Loucy (cell line): ENCODE measurements at regions not wholly inside any gene's neighbourhood (a gene's known extent, or its start where the extent isn't known, plus 50 kb on each side); places are given as distances from the start of the nearest gene placed in this dataset.
"Not testable (repeated sequence)": the region's sequence is repeated elsewhere in the genome, so short reads cannot be mapped to it uniquely, and the experiment has no call there.

ENCODE experiments used
- H2AFZ ChIP-seq: fragments of 200-600 bp; sonication (generic); 2 replicates; pipeline ENCODE4 v1.6.0; 2016; ENCODE audit warnings: antibody characterized with exemption, mild to moderate bottlenecking, low read length, moderate library complexity
- H3F3A ChIP-seq: fragments of 200-600 bp; 2 replicates; pipeline ENCODE4 v1.6.0; 2016; ENCODE audit warnings: antibody characterized with exemption, low read depth, mild to moderate bottlenecking
- H3K27me3 ChIP-seq: fragments of 200-600 bp; sonication (generic); 2 replicates; pipeline ENCODE4 v1.6.1; 2014; ENCODE audit warnings: low read length, mild to moderate bottlenecking; ENCODE audit not compliant: insufficient read depth, poor library complexity, severe bottlenecking
- H3K36me3 ChIP-seq: fragments of 200-600 bp; sonication (generic); 2 replicates; pipeline ENCODE4 v1.6.1; 2016; ENCODE audit warnings: low read length; ENCODE audit not compliant: insufficient read depth
- H3K4me1 ChIP-seq: fragments of 200-600 bp; sonication (generic); 2 replicates; pipeline ENCODE4 v1.5.1; 2014; ENCODE audit warnings: low read length, mild to moderate bottlenecking; ENCODE audit not compliant: insufficient read depth, poor library complexity, severe bottlenecking
- H3K4me2 ChIP-seq: fragments of 200-600 bp; sonication (generic); 2 replicates; pipeline ENCODE4 v1.6.0; 2014; ENCODE audit warnings: antibody characterized with exemption, low read length, low read depth, mild to moderate bottlenecking; ENCODE audit not compliant: poor library complexity, severe bottlenecking
- H3K4me3 ChIP-seq: fragments of 200-600 bp; sonication (generic); 2 replicates; pipeline ENCODE4 v1.5.1; 2014; ENCODE audit warnings: low read length, mild to moderate bottlenecking, mixed read lengths; ENCODE audit not compliant: poor library complexity, severe bottlenecking
- H3K79me2 ChIP-seq: fragments of 200-600 bp; sonication (generic); 2 replicates; pipeline ENCODE4 v1.6.1; 2014; ENCODE audit warnings: low read length; ENCODE audit not compliant: insufficient read depth
- H3K9ac ChIP-seq: fragments of 200-600 bp; sonication (generic); 2 replicates; pipeline ENCODE4 v1.6.0; 2014; ENCODE audit warnings: mild to moderate bottlenecking, low read depth, low read length, moderate library complexity; ENCODE audit not compliant: poor library complexity, severe bottlenecking
- H3K9me2 ChIP-seq: fragments of 200-600 bp; sonication (generic); replicated peaks from 2 replicates; pipeline ENCODE4 v1.6.1; 2016; ENCODE audit warnings: low read depth, low read length, mixed read lengths
- H3K9me3 ChIP-seq: fragments of 200-600 bp; sonication (generic); 2 replicates; pipeline ENCODE4 v1.6.1; 2014; ENCODE audit warnings: mild to moderate bottlenecking, antibody characterized with exemption, low read length, low read depth; ENCODE audit not compliant: insufficient read depth
- H4K20me1 ChIP-seq: fragments of 200-600 bp; sonication (generic); 2 replicates; pipeline ENCODE4 v1.6.0; 2014; ENCODE audit warnings: antibody characterized with exemption, low read length, mild to moderate bottlenecking; ENCODE audit not compliant: insufficient read depth, poor library complexity, severe bottlenecking

DNA sequence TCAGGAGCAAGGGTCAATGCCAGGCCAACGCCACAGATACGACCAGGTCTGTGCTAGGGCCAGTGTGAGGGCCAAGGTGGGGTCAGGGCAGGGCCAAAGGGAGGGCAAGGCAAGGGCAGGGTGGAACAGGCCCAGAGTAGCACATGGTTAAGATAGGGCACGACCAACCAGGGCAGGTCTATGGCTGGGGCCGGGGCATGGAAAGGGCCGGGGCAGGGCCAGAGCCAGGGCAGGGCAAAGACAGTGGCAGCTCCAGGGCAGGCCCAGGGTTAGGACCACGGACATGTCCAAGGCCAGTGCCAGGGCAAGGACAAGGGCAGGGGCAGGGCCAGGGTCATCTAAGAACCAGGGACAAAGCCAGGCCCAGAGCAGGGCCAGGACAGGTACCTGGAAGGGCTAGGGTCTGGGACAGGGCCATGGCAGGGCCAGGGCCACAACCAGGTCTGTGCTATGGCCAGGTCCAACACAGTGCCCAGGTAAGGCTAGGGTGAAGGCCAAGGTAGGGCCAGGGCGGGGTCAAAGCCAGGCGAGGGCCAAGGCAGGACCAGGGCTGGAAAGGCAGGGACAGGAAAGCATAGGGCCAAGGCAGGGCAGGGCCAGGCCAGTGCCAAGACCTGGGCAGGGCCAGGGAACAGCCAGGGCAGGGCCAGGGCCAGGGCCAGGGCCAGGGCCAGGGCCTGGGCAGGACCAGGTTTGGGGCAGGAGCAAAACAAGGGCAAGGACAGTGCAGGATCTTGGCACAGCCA lies 404.7 kb downstream of the ZNF33B start:
- not testable (repeated sequence) for H3K4me3 ChIP-seq, H3F3A ChIP-seq, H3K27me3 ChIP-seq, H3K36me3 ChIP-seq, H3K9ac ChIP-seq, H3K9me2 ChIP-seq, H3K79me2 ChIP-seq, H4K20me1 ChIP-seq, H3K4me1 ChIP-seq, H2AFZ ChIP-seq, H3K9me3 ChIP-seq, H3K4me2 ChIP-seq

DNA sequence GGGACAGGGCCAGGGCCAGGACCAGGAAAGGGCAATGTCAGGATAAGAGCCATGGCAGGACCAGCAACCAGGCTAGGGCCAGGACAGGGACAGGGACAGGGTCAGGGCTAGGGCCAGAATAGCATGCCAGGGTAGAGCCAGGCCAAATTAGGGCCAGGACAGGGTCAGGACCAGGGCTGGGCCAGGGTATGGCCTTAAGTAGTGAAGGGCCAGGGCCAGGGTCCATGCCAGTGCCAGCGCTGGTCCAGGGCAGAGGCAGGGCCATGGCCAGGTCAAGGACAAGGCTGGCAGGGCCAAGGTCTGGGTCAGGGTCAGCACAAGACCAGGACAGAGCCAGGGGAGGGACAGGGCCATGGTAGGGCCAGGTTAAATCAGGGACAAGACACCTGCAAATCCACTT lies 405.4 kb downstream of the ZNF33B start:
- not testable (repeated sequence) for H3K9ac ChIP-seq, H2AFZ ChIP-seq, H3K27me3 ChIP-seq, H3K9me3 ChIP-seq, H3K4me1 ChIP-seq, H3K4me2 ChIP-seq, H3K4me3 ChIP-seq, H3K36me3 ChIP-seq, H3K79me2 ChIP-seq, H3F3A ChIP-seq, H4K20me1 ChIP-seq, H3K9me2 ChIP-seq

DNA sequence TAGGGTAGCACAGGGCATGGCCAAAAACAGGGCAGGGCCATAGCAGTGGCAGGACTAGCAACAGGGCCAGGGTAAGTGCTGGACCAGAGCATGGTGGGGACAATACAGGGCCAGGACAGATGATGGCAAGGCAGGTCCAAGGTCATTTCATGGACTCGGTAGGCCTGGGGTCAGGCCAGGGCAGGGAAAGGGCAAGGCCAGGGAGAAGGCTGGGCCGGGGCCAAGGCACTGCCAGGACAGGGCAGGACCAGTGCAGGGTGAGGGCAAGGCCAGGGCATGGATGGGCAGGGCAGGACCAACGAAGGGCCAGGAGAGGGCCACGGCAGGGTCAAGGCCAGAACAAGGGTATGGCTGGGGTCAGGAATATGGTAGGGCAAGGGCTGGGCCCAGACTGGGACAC lies 407.6 kb downstream of the ZNF33B start:
- not testable (repeated sequence) for H3K4me3 ChIP-seq, H3K79me2 ChIP-seq, H3K9ac ChIP-seq, H3K4me2 ChIP-seq, H3K27me3 ChIP-seq, H2AFZ ChIP-seq, H4K20me1 ChIP-seq, H3K4me1 ChIP-seq, H3K9me3 ChIP-seq, H3K36me3 ChIP-seq, H3F3A ChIP-seq, H3K9me2 ChIP-seq

DNA sequence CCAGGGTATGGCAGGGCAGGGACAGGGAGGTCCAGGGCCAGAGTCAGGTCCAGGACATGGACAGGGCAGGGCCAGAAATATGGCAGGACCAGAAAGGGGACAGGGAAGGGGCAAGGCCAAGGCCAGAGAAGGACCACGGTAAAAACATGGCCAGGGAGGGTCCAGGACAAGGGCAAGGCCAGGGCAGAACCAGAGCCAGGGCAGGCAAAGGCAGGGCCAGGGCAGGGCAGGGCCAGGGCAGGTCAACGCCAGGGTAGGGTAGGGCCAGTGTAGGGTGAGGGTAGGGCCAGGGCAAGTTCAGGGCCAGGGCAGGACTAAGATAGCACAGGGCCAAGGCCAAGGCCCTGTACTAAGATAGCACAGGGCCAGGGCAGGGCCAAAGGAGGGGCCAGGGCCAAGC lies 408.3 kb downstream of the ZNF33B start:
- not testable (repeated sequence) for H3K27me3 ChIP-seq, H3K9ac ChIP-seq, H2AFZ ChIP-seq, H3K9me3 ChIP-seq, H3K4me2 ChIP-seq, H3K4me3 ChIP-seq, H3K4me1 ChIP-seq, H3F3A ChIP-seq, H3K36me3 ChIP-seq, H4K20me1 ChIP-seq, H3K79me2 ChIP-seq, H3K9me2 ChIP-seq

DNA sequence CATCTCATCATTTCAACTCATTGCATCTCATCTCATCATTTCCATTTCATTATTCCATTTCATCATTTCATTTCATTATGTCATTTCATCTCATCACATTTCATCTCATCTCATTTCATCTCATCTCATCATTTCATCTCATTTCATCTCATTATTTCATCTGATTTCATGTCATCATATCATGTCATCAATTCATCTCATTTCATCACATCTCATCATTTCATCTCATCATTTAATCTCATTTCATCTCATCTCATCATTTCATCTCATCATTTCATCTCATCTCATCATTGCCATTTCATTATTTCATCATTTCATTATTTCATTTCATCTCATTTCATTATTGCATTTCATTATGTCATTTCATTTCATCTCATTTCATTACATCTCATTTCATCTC lies 410.5 kb downstream of the ZNF33B start:
- not testable (repeated sequence) for H3K79me2 ChIP-seq, H3K36me3 ChIP-seq, H3K4me1 ChIP-seq

DNA sequence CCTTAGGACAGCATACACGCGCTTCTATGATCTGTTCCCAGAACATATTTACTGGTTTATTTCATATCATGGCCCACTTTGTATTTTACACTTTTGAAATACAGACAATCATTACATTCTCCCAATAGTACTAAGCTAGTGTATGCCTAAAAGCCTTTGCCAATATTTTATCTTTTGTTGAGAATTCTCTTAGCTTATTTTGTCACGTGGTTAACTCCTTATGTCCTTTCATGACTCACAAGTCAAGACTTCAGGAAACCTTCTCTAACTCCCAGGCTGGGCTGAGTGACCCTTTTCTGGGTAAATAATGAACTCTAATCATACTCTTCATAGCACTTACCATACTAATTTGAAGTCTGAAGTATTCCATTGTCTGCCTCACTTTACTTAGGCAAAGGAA lies 444.8 kb downstream of the ZNF33B start:
- H2AFZ ChIP-seq, H3K79me2 ChIP-seq, H3K9me2 ChIP-seq, H3K27me3 ChIP-seq, H3K36me3 ChIP-seq, H3K4me1 ChIP-seq, H3K4me2 ChIP-seq, H3K9ac ChIP-seq, H4K20me1 ChIP-seq, H3K4me3 ChIP-seq, H3K9me3 ChIP-seq, H3F3A ChIP-seq: not testable (repeated sequence)

More for the DNA sequence above, 410.5 kb downstream of the ZNF33B start:
- H3K27me3 ChIP-seq, H3K9me2 ChIP-seq, H3F3A ChIP-seq, H3K9me3 ChIP-seq, H2AFZ ChIP-seq, H3K4me2 ChIP-seq, H3K4me3 ChIP-seq, H3K9ac ChIP-seq, H4K20me1 ChIP-seq: not testable (repeated sequence)
